Smooth muscle cell (in vitro differentiated cells): ENCODE measurements at regions not wholly inside any gene's neighbourhood (a gene's known extent, or its start where the extent isn't known, plus 50 kb on each side); places are given as distances from the start of the nearest gene placed in this dataset.

Experiments
- DNase-seq: peaks from one replicate; lab custom pipeline; 2025; ENCODE audit not compliant: unreplicated experiment; lab: John Stamatoyannopoulos, UW
- H2AFZ ChIP-seq: fragments of 200-600 bp; sonication (generic); 2 replicates; pipeline ENCODE4 v1.6.0; 2016; ENCODE audit warnings: antibody characterized with exemption, low read depth, mild to moderate bottlenecking
- H3F3A ChIP-seq: fragments of 200-600 bp; sonication (generic); 2 replicates; pipeline ENCODE4 v1.6.0; 2017; ENCODE audit warnings: antibody characterized with exemption, low read depth
- H3K27ac ChIP-seq: fragments of 200-600 bp; sonication (generic); 2 replicates; pipeline ENCODE4 v1.5.1; 2016; ENCODE audit warnings: low read depth, mild to moderate bottlenecking
- H3K27me3 ChIP-seq: fragments of 200-600 bp; sonication (generic); 2 replicates; pipeline ENCODE4 v1.6.1; 2016; ENCODE audit warnings: low read depth, mild to moderate bottlenecking
- H3K36me3 ChIP-seq: fragments of 200-600 bp; sonication (generic); 2 replicates; pipeline ENCODE4 v1.5.1; 2016; ENCODE audit warnings: low read depth
- H3K4me1 ChIP-seq: fragments of 200-600 bp; sonication (generic); 2 replicates; pipeline ENCODE4 v1.5.1; 2016; ENCODE audit warnings: low read depth
- H3K4me2 ChIP-seq: fragments of 200-600 bp; sonication (generic); 2 replicates; pipeline ENCODE4 v1.6.0; 2016; ENCODE audit warnings: mild to moderate bottlenecking
- H3K4me3 ChIP-seq: fragments of 200-600 bp; sonication (generic); 2 replicates; pipeline ENCODE4 v1.5.1; 2016; ENCODE audit warnings: mild to moderate bottlenecking
- H3K79me2 ChIP-seq: fragments of 200-600 bp; sonication (generic); 2 replicates; pipeline ENCODE4 v1.6.0; 2016; ENCODE audit warnings: low read depth, mild to moderate bottlenecking
- H3K9ac ChIP-seq: fragments of 200-600 bp; sonication (generic); 2 replicates; pipeline ENCODE4 v1.6.0; 2016; ENCODE audit warnings: low read depth
- H3K9me3 ChIP-seq: fragments of 200-600 bp; sonication (generic); replicated peaks from 2 replicates; pipeline ENCODE4 v1.5.1; 2016; ENCODE audit warnings: low read depth
- H4K20me1 ChIP-seq: fragments of 200-600 bp; sonication (generic); 2 replicates; pipeline ENCODE4 v1.6.0; 2016; ENCODE audit warnings: low read depth
- CTCF ChIP-seq: fragments of 200-600 bp; sonication (generic); IDR thresholded peaks from 2 replicates; pipeline ENCODE4 v1.5.1; 2017; ENCODE audit warnings: borderline replicate concordance, mild to moderate bottlenecking, antibody characterized with exemption; ENCODE audit not compliant: insufficient read depth, poor library complexity, severe bottlenecking
- whole genome bisulfite sequencing: methylation state at CpG from one replicate; pipeline ENCODE4 v1.1.7; 2016; ENCODE audit warnings: low lambda C conversion rate; 5-methylcytosine and 5-hydroxymethylcytosine counted together

- no peak overlapping the region for H2AFZ ChIP-seq
- TF ChIP-seq CTCF: no peak
- no peak overlapping the region for H3K4me3 ChIP-seq
- no peaks in the 10 kb centered on the region for H3K4me1 ChIP-seq
- no peaks in the 10 kb centered on the region for H3F3A ChIP-seq
- H3K27me3 ChIP-seq: peaks cover 14% of the 10 kb centered on the region
- no peak overlapping the region for H3K9ac ChIP-seq
- no peaks in the 10 kb centered on the region for H3K79me2 ChIP-seq
- no peak for DNase-seq
- WGBS: 75% methylated on average over 1 of the region's 1 CpG
- H3K9me3 ChIP-seq: no peaks in the 10 kb centered on the region
- H4K20me1 ChIP-seq: no peaks in the 10 kb centered on the region
- H3K4me2 ChIP-seq: no peak overlapping the region
- no peaks in the 10 kb centered on the region for H3K36me3 ChIP-seq
- no peak overlapping the region for H3K27ac ChIP-seq
These were observed 115.6 kb upstream of the PLCB4 start for GRCh38 chr20:8953300-8953699.

- DNase-seq: no peak
- Histone ChIP-seq H3K9ac (no peak overlapping the region), H3K27me3 (no peaks in the 10 kb centered on the region), H4K20me1 (no peaks in the 10 kb centered on the region), H3K9me3 (no peaks in the 10 kb centered on the region), H3K4me1 (no peaks in the 10 kb centered on the region), H3K27ac (no peak overlapping the region), H3K79me2 (no peaks in the 10 kb centered on the region), H3K4me3 (no peak overlapping the region), H3K4me2 (peak overlapping the region; percentile 20), H3F3A (no peaks in the 10 kb centered on the region), H3K36me3 (no peaks in the 10 kb centered on the region), H2AFZ (no peak overlapping the region)
- WGBS: 27% methylated on average over 4 of the region's 4 CpGs
- TF ChIP-seq CTCF: no peak
These were observed 108.6 kb upstream of the PLCB4 start for GRCh38 chr20:8960241-8960640.

- H3K9me3 ChIP-seq: no peaks in the 10 kb centered on the region
- no peak overlapping the region for H3K4me3 ChIP-seq
- no peaks in the 10 kb centered on the region for H3K36me3 ChIP-seq
- no peaks in the 10 kb centered on the region for H3K4me1 ChIP-seq
- TF ChIP-seq CTCF: no peak
- H3K27me3 ChIP-seq: no peaks in the 10 kb centered on the region
- DNase-seq: no peak
- H3F3A ChIP-seq: no peaks in the 10 kb centered on the region
- no peak overlapping the region for H3K4me2 ChIP-seq
- no peak overlapping the region for H3K9ac ChIP-seq
- H2AFZ ChIP-seq: no peak overlapping the region
- no peak overlapping the region for H3K27ac ChIP-seq
- no peaks in the 10 kb centered on the region for H4K20me1 ChIP-seq
- H3K79me2 ChIP-seq: no peaks in the 10 kb centered on the region
These were observed 105.6 kb upstream of the PLCB4 start for GRCh38 chr20:8963330-8963729.

- H3K4me1 ChIP-seq: no peaks in the 10 kb centered on the region
- no peak for TF ChIP-seq CTCF
- no peaks in the 10 kb centered on the region for H3K9me3 ChIP-seq
- H3K36me3 ChIP-seq: no peaks in the 10 kb centered on the region
- no peaks in the 10 kb centered on the region for H3K27me3 ChIP-seq
- H4K20me1 ChIP-seq: no peaks in the 10 kb centered on the region
- H2AFZ ChIP-seq: no peak overlapping the region
- whole genome bisulfite sequencing: 91% methylated on average over 5 of the region's 5 CpGs
- H3K4me2 ChIP-seq: no peak overlapping the region
- H3K79me2 ChIP-seq: no peaks in the 10 kb centered on the region
- DNase-seq: no peak
- no peak overlapping the region for H3K9ac ChIP-seq
- no peaks in the 10 kb centered on the region for H3F3A ChIP-seq
- H3K27ac ChIP-seq: no peak overlapping the region
- no peak overlapping the region for H3K4me3 ChIP-seq
These were observed 103.8 kb upstream of the PLCB4 start for GRCh38 chr20:8964959-8965562.
